ENCODE measurements at regions not wholly inside any gene's neighbourhood (a gene's known extent, or its start where the extent isn't known, plus 50 kb on each side); places are given as distances from the start of the nearest gene placed in this dataset.

DNA sequence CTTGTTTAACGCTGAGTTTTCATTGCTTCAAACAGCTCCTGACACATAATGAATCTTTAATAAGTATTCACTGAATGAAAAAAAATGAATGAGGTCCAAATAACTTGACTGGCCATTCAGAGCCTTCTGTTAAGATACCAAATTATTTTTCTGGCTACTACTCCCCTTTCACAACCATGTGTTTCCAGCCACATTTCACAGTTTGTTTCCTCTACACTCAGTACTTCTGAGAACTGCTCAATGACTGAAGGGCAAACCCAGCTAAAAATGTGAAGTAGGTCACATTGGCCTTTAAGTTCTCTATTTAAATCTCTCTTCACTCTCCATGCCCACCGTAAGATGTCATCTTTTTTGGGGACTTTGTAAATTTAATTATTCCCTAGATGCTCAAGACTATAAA is 78.4 kb upstream of the KRR1 start:
- no TSS peak for BruUV-seq (replicated peaks)
- no peaks in the 10 kb centered on the region for H3K4me1 ChIP-seq (replicated peaks in 1 of 2; ENCODE audit: control insufficient read depth in 2 of 2, insufficient read depth in 2 of 2, low read length in 2 of 2)
- no peaks in the 10 kb centered on the region; the same call in 1 of the 2 replicates for H3K9me3 ChIP-seq (replicated peaks; ENCODE audit: control insufficient read depth, insufficient read depth, low read depth, low read length)
- H2AFZ ChIP-seq (ENCODE audit: low read depth, low read length), result no peak overlapping the region
- in situ Hi-C loops (cut with MboI), result no loop called here
- no peak overlapping the region for H3K4me2 ChIP-seq (ENCODE audit: insufficient read depth, low read length)
- DNase-seq (ENCODE audit: extremely low read depth in 1 of 4, low spot score in 3 of 4), result no peak
- no peaks in the 10 kb centered on the region for H3K27me3 ChIP-seq (ENCODE audit: control insufficient read depth in 2 of 2, insufficient read depth in 2 of 2, low read length in 2 of 2)
- H4K20me1 ChIP-seq (replicated peaks; ENCODE audit: control insufficient read depth, insufficient read depth, low read length), result no peaks in the 10 kb centered on the region
- ChIA-PET POLR2A (interaction anchor here (0.9 kb wide), 1 partner anchor 32 kb away, joined by 3 read pairs; no protein-coding TSS in a partner anchor), CTCF (ENCODE audit: low intra/inter-chr PET ratio) (no interaction called here)
- FAIRE-seq, result no peak
- intact Hi-C loops (cut with micrococcal nuclease), result no loop called here
- no peaks in the 10 kb centered on the region for H3K79me2 ChIP-seq (ENCODE audit: control insufficient read depth, insufficient read depth, low read length)
- no peak for ATAC-seq
- no peak overlapping the region for H3K9ac ChIP-seq (ENCODE audit: insufficient read depth in 1 of 2, low read depth in 2 of 2, low read length in 2 of 2)
- no peaks in the 10 kb centered on the region for H3K36me3 ChIP-seq (ENCODE audit: control insufficient read depth, insufficient read depth, low read length)
- no peaks in the 10 kb centered on the region for H3K9me1 ChIP-seq (ENCODE audit: control insufficient read depth, insufficient read depth, low read length)
- no peak overlapping the region for H3K27ac ChIP-seq (ENCODE audit: extremely low read depth, low read depth, low read length)
- H3K4me3 ChIP-seq, result no peak overlapping the region
- WGBS (ENCODE audit: insufficient coverage, low coverage, missing lambda C conversion rate), result 7% methylated on average over 2 of the region's 2 CpGs
- TF ChIP-seq KDM1A (IDR thresholded peaks at IDR 0.05), result no peak
- TF ChIP-seq ZNF24 (IDR thresholded peaks at IDR 0.05), result no peak
- TF ChIP-seq POLR2AphosphoS2 (IDR thresholded peaks at IDR 0.05; ENCODE audit: low read length), result no peak
- no peak for TF ChIP-seq TCF7 (IDR thresholded peaks at IDR 0.05; ENCODE audit: borderline replicate concordance)
- TF ChIP-seq ZNF184 (CRISPR knock-in tag; IDR thresholded peaks at IDR 0.05), result no peak
- TF ChIP-seq SLC30A9 (CRISPR knock-in tag; IDR thresholded peaks at IDR 0.05), result no peak
- TF ChIP-seq ZHX1 (conservative IDR thresholded peaks at IDR 0.05; ENCODE audit: low read length), result no peak
- no peak for TF ChIP-seq HDAC6 (IDR thresholded peaks at IDR 0.05; ENCODE audit: low read depth, low read length)
- TF ChIP-seq U2AF2 (optimal IDR thresholded peaks at IDR 0.05; ENCODE audit: low read depth, low read length), result no peak
- TF ChIP-seq, protein P1, sequence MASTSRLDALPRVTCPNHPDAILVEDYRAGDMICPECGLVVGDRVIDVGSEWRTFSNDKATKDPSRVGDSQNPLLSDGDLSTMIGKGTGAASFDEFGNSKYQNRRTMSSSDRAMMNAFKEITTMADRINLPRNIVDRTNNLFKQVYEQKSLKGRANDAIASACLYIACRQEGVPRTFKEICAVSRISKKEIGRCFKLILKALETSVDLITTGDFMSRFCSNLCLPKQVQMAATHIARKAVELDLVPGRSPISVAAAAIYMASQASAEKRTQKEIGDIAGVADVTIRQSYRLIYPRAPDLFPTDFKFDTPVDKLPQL (IDR thresholded peaks at IDR 0.05; ENCODE audit: extremely low read depth, insufficient read length), result no peak
- TF ChIP-seq LCOR (CRISPR knock-in tag; IDR thresholded peaks at IDR 0.05), result no peak
